Coronary artery (tissue), 2 donors: ENCODE measurements at regions not wholly inside any gene's neighbourhood (a gene's known extent, or its start where the extent isn't known, plus 50 kb on each side); places are given as distances from the start of the nearest gene placed in this dataset.
"Not testable (repeated sequence)": the region's sequence is repeated elsewhere in the genome, so short reads cannot be mapped to it uniquely, and the experiment has no call there.

Source experiments
- DNase-seq: peaks from one replicate; pipeline ENCODE4 v3.0.0-alpha.2; 2017; ENCODE audit warnings: low spot score
- H3K27ac ChIP-seq, 2 donors: fragments of 200-600 bp; sonication (generic); one replicate each; pipeline ENCODE4 v1.5.1; 2016 to 2019
- H3K4me3 ChIP-seq: fragments of 200-600 bp; sonication (generic); 2 replicates; pipeline ENCODE4 v1.5.1; 2016; ENCODE audit warnings: mild to moderate bottlenecking, moderate library complexity
- CTCF ChIP-seq: fragments of 200-600 bp; sonication (generic); IDR thresholded peaks from one replicate; pipeline ENCODE4 v1.5.1; 2019; ENCODE audit warnings: antibody characterized with exemption

GRCh38 chr2:126038861-126039260 is 617.1 kb upstream of the GYPC start:
- Histone ChIP-seq H3K4me3 (no peak overlapping the region), H3K27ac (no peak overlapping the region)
- no peak for DNase-seq
- no peak for TF ChIP-seq CTCF

- no peak for TF ChIP-seq CTCF
- no peak overlapping the region for H3K27ac ChIP-seq
- no peak overlapping the region for H3K4me3 ChIP-seq
Observed at GRCh38 chr2:126041391-126042047, 614.4 kb upstream of the GYPC start.

GRCh38 chr2:126042089-126042488 is 613.9 kb upstream of the GYPC start:
- H3K4me3 ChIP-seq = no peak overlapping the region
- no peak for DNase-seq
- H3K27ac ChIP-seq = no peak overlapping the region
- no peak for TF ChIP-seq CTCF

More at GRCh38 chr2:126041391-126042047, 614.4 kb upstream of the GYPC start:
- no peak for DNase-seq

GRCh38 chr2:126048719-126049118 is 607.2 kb upstream of the GYPC start:
- DNase-seq = no peak
- TF ChIP-seq CTCF = no peak
- no peak overlapping the region for H3K4me3 ChIP-seq
- no peak overlapping the region for H3K27ac ChIP-seq

GRCh38 chr2:126049461-126049860 is 606.5 kb upstream of the GYPC start:
- H3K4me3 ChIP-seq = no peak overlapping the region
- no peak for DNase-seq
- TF ChIP-seq CTCF = no peak
- no peak overlapping the region for H3K27ac ChIP-seq

- Histone ChIP-seq H3K4me3 (no peak overlapping the region), H3K27ac (no peak overlapping the region)
- no peak for TF ChIP-seq CTCF
- no peak for DNase-seq
Observed at GRCh38 chr2:126050991-126051736, 604.8 kb upstream of the GYPC start.

- H3K4me3 ChIP-seq, H3K27ac ChIP-seq, DNase-seq: not testable (repeated sequence)
Observed at GRCh38 chr2:126051737-126052240, 604.2 kb upstream of the GYPC start.
